Mammary epithelial cell (primary cell): ENCODE measurements at regions not wholly inside any gene's neighbourhood (a gene's known extent, or its start where the extent isn't known, plus 50 kb on each side); places are given as distances from the start of the nearest gene placed in this dataset.

Source experiments
- EZH2 ChIP-seq: IDR thresholded peaks from 2 replicates; pipeline ENCODE4 v1.6.1; 2012; ENCODE audit warnings: low read length, inconsistent platforms, borderline replicate concordance
- TF ChIP-seq, protein P1 (sequence below), 2 donors: IDR thresholded peaks in 1 of 2; conservative IDR thresholded peaks in 1 of 2; 2 replicates each; pipeline ENCODE4 v1.5.1; 2011 to 2012; ENCODE audit warnings: inconsistent platforms in 2 of 2, low read length in 2 of 2, mild to moderate bottlenecking in 2 of 2, control low read depth in 1 of 2, low read depth in 1 of 2; ENCODE audit not compliant: insufficient read depth in 1 of 2; ENCODE audit errors: extremely low read depth in 1 of 2

DNA sequence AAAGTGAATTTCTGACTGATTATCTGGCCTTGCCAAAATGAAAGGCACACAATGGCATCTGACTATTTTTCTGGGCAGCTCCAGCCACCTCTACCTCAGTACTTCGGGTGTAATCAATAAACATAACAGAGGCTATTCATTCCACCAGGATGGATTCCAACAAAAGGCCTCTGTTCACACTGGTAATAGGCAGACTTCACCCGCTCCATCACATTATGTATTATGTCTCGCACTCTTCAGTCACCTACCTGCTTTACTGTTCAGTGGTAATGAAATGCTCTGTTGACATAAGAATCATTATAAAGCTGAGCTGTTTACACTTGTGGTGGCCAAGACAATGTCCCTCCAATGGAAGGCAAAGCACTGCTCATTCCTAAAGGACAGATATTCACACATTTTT is 1333.7 kb upstream of the WWC1 start:
- TF ChIP-seq, protein P1, sequence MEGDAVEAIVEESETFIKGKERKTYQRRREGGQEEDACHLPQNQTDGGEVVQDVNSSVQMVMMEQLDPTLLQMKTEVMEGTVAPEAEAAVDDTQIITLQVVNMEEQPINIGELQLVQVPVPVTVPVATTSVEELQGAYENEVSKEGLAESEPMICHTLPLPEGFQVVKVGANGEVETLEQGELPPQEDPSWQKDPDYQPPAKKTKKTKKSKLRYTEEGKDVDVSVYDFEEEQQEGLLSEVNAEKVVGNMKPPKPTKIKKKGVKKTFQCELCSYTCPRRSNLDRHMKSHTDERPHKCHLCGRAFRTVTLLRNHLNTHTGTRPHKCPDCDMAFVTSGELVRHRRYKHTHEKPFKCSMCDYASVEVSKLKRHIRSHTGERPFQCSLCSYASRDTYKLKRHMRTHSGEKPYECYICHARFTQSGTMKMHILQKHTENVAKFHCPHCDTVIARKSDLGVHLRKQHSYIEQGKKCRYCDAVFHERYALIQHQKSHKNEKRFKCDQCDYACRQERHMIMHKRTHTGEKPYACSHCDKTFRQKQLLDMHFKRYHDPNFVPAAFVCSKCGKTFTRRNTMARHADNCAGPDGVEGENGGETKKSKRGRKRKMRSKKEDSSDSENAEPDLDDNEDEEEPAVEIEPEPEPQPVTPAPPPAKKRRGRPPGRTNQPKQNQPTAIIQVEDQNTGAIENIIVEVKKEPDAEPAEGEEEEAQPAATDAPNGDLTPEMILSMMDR (conservative IDR thresholded peaks at IDR 0.05 in 1 of 2, IDR thresholded peaks at IDR 0.05 in 1 of 2; ENCODE audit: extremely low read depth in 1 of 2, insufficient read depth in 1 of 2, low read depth in 1 of 2, low read length in 2 of 2) = no peak
- TF ChIP-seq EZH2 = no peak
